Endothelial cell (in vitro differentiated cells): ENCODE measurements at regions not wholly inside any gene's neighbourhood (a gene's known extent, or its start where the extent isn't known, plus 50 kb on each side); places are given as distances from the start of the nearest gene placed in this dataset.
A peak's percentile ranks its signal among the peaks of the same experiment; 100 is the strongest.

Source experiments
- DNase-seq: peaks from one replicate; pipeline ENCODE4 v3.0.0; 2021; ENCODE audit warnings: low spot score
- H3K27ac Mint-ChIP-seq: one replicate; pipeline ENCODE4 v1.8.0; 2021; ENCODE audit warnings: mixed read lengths, inconsistent platforms; ENCODE audit not compliant: unreplicated experiment
- H3K27me3 Mint-ChIP-seq: one replicate; pipeline ENCODE4 v1.8.0; 2021; ENCODE audit warnings: mild to moderate bottlenecking, moderate library complexity, mixed read lengths, inconsistent platforms; ENCODE audit not compliant: unreplicated experiment
- H3K36me3 Mint-ChIP-seq: one replicate; pipeline ENCODE4 v1.8.0; 2021; ENCODE audit warnings: mild to moderate bottlenecking, low read depth, mixed read lengths, inconsistent platforms; ENCODE audit not compliant: unreplicated experiment
- H3K4me1 Mint-ChIP-seq: one replicate; pipeline ENCODE4 v1.8.0; 2021; ENCODE audit warnings: mild to moderate bottlenecking, mixed read lengths, inconsistent platforms; ENCODE audit not compliant: unreplicated experiment
- H3K4me3 Mint-ChIP-seq: one replicate; pipeline ENCODE4 v1.8.0; 2021; ENCODE audit warnings: mild to moderate bottlenecking, mixed read lengths, inconsistent platforms; ENCODE audit not compliant: unreplicated experiment
- H3K9me3 Mint-ChIP-seq: one replicate; pipeline ENCODE4 v1.8.0; 2021; ENCODE audit warnings: mixed read lengths, inconsistent platforms; ENCODE audit not compliant: unreplicated experiment
- CTCF ChIP-seq: fragments of 200-600 bp; sonication (generic); IDR thresholded peaks from one replicate; pipeline ENCODE4 v1.5.0; 2021; ENCODE audit warnings: antibody characterized with exemption; ENCODE audit not compliant: unreplicated experiment

- TF ChIP-seq CTCF, result no peak
- Mint-ChIP-seq H3K4me3 (no peak overlapping the region), H3K9me3 (no peaks in the 10 kb centered on the region), H3K36me3 (peaks cover 3% of the 10 kb centered on the region), H3K27ac (no peak overlapping the region), H3K27me3 (peaks cover 4% of the 10 kb centered on the region), H3K4me1 (peaks cover 2% of the 10 kb centered on the region)
- peak; percentile 6 for DNase-seq
Observed at GRCh38 chr9:118222375-118222774, 518.2 kb downstream of the TLR4 start.

- H3K27me3 Mint-ChIP-seq, result peaks cover 4% of the 10 kb centered on the region
- no peak overlapping the region for H3K27ac Mint-ChIP-seq
- H3K4me3 Mint-ChIP-seq, result no peak overlapping the region
- H3K36me3 Mint-ChIP-seq, result peaks cover 3% of the 10 kb centered on the region
- H3K9me3 Mint-ChIP-seq, result no peaks in the 10 kb centered on the region
- TF ChIP-seq CTCF, result no peak
- no peak for DNase-seq
- H3K4me1 Mint-ChIP-seq, result peaks cover 2% of the 10 kb centered on the region
Observed at GRCh38 chr9:118223111-118223510, 518.9 kb downstream of the TLR4 start.

- H3K4me3 Mint-ChIP-seq, result no peak overlapping the region
- no peak for TF ChIP-seq CTCF
- DNase-seq, result no peak
- H3K27ac Mint-ChIP-seq, result no peak overlapping the region
- no peaks in the 10 kb centered on the region for H3K36me3 Mint-ChIP-seq
- no peaks in the 10 kb centered on the region for H3K4me1 Mint-ChIP-seq
- H3K9me3 Mint-ChIP-seq, result no peaks in the 10 kb centered on the region
- no peaks in the 10 kb centered on the region for H3K27me3 Mint-ChIP-seq
Observed at GRCh38 chr9:118230329-118230728, 526.1 kb downstream of the TLR4 start.

- Mint-ChIP-seq H3K4me1 (no peaks in the 10 kb centered on the region), H3K36me3 (no peaks in the 10 kb centered on the region), H3K4me3 (no peak overlapping the region), H3K27ac (no peak overlapping the region), H3K27me3 (no peaks in the 10 kb centered on the region), H3K9me3 (peaks cover 13% of the 10 kb centered on the region)
- no peak for DNase-seq
- TF ChIP-seq CTCF, result no peak
Observed at GRCh38 chr9:118236625-118237024, 532.4 kb downstream of the TLR4 start.

- Mint-ChIP-seq H3K4me3 (no peak overlapping the region), H3K9me3 (peaks cover 18% of the 10 kb centered on the region)
Observed at GRCh38 chr9:118238139-118238538, 533.9 kb downstream of the TLR4 start.

More at GRCh38 chr9:118238139-118238538, 533.9 kb downstream of the TLR4 start:
- no peaks in the 10 kb centered on the region for H3K36me3 Mint-ChIP-seq
- H3K27ac Mint-ChIP-seq, result no peak overlapping the region
- H3K27me3 Mint-ChIP-seq, result no peaks in the 10 kb centered on the region
- TF ChIP-seq CTCF, result no peak
- H3K4me1 Mint-ChIP-seq, result no peaks in the 10 kb centered on the region
- no peak for DNase-seq
